ENCODE measurements at regions not wholly inside any gene's neighbourhood (a gene's known extent, or its start where the extent isn't known, plus 50 kb on each side); places are given as distances from the start of the nearest gene placed in this dataset.

DNA sequence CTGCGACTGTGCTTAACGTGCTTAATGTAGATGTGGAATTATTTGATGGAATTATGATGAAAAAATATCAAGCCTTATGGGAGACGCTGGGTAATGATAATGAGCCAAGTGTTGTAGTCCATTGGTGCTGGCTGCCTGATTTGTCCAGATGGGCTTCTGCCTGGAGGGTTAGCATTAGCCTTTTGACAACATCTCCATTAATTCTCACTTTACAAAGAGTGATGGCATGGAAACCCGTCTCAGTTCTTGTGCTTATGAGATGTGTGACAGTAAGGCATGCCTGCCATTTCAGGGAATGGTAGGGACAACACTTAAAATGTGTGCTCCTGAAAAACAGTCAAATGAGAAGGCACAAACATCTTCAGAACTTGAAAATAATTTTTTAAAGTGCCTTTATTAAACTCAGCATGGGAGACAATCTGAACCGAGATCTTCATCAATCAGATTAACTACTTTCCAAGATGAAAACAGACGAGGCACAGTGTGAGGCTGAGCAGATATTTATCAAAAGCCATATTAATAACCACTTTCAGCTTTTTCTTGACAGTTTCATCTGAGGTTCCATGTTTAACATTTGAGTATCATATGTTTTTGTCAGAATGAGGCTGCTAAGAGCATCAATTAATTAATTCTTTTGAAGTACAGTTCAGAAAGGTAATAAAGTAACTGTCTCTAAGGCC is 473.1 kb downstream of the NXPH1 start:
- no peaks in the 10 kb centered on the region for H3K4me1 ChIP-seq
- ATAC-seq (ENCODE audit: low FRiP score in 2 of 2): no peak

DNA sequence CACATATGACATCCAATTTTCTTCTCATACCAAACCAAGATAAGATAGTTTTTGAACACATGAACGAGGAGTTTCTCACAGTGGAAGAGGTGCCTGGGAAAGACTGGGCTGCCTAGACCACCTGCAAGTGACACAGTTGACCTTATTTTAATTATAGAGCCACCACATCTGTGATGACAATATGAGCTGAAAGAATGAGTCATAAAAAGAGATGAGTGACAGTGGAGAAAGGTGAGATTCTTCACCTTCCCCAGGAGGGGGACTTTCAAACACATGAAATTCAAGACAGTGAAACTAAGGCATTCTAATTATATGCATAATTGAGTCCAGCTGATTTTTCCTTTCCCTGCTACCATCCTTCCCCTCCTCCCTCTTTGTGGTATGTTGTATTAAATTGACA is 475.5 kb downstream of the NXPH1 start:
- 65 to 78% methylated on average over 1 of the region's 1 CpG for WGBS, 2 donors
- no peak for ATAC-seq (ENCODE audit: low FRiP score in 2 of 2)
- Histone ChIP-seq H3K4me3 (no peak overlapping the region), H3K27me3 (no peaks in the 10 kb centered on the region), H3K9me3 (no peaks in the 10 kb centered on the region), H3K36me3 (no peaks in the 10 kb centered on the region), H3K27ac (no peak overlapping the region), H3K4me1 (no peaks in the 10 kb centered on the region)
- no peak for DNase-seq
- TF ChIP-seq, protein P1, sequence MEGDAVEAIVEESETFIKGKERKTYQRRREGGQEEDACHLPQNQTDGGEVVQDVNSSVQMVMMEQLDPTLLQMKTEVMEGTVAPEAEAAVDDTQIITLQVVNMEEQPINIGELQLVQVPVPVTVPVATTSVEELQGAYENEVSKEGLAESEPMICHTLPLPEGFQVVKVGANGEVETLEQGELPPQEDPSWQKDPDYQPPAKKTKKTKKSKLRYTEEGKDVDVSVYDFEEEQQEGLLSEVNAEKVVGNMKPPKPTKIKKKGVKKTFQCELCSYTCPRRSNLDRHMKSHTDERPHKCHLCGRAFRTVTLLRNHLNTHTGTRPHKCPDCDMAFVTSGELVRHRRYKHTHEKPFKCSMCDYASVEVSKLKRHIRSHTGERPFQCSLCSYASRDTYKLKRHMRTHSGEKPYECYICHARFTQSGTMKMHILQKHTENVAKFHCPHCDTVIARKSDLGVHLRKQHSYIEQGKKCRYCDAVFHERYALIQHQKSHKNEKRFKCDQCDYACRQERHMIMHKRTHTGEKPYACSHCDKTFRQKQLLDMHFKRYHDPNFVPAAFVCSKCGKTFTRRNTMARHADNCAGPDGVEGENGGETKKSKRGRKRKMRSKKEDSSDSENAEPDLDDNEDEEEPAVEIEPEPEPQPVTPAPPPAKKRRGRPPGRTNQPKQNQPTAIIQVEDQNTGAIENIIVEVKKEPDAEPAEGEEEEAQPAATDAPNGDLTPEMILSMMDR (IDR thresholded peaks at IDR 0.05): no peak
- TF ChIP-seq POLR2AphosphoS5 (IDR thresholded peaks at IDR 0.05) (no peak), EP300 (IDR thresholded peaks at IDR 0.05) (no peak), POLR2A (IDR thresholded peaks at IDR 0.05) (no peak)

More for the DNA sequence above, 473.1 kb downstream of the NXPH1 start:
- no peak for TF ChIP-seq POLR2A (IDR thresholded peaks at IDR 0.05)
- TF ChIP-seq, protein P1 (IDR thresholded peaks at IDR 0.05): no peak
- no peak for TF ChIP-seq EP300 (IDR thresholded peaks at IDR 0.05)
- no peak for TF ChIP-seq POLR2AphosphoS5 (IDR thresholded peaks at IDR 0.05)
- no peaks in the 10 kb centered on the region for H3K27me3 ChIP-seq
- DNase-seq: no peak
- H3K9me3 ChIP-seq: no peaks in the 10 kb centered on the region
- H3K27ac ChIP-seq: no peak overlapping the region
- no peaks in the 10 kb centered on the region for H3K36me3 ChIP-seq
- WGBS, 2 donors: 77% methylated on average over 6 of the region's 6 CpGs
- no peak overlapping the region for H3K4me3 ChIP-seq

DNA sequence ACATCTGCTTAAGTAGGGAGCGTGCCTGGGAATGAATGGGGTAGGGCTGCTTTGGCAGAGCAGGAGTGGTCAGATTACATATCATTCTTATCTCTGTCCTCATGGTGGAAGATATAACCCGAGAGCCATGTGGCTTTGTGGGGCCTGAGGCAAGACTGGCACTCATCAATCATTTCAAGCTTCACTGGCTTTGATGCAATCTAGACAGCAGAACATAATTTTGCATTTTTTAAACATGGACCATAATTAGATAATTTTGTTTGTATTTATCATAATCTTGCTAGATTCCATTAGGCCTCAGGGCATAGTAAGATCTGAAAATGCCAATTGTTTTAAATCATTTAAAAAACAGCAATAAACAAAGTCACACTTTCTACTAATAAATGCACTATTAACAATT is 480.3 kb downstream of the NXPH1 start:
- no peak overlapping the region for H3K27ac ChIP-seq
- H3K4me1 ChIP-seq: no peaks in the 10 kb centered on the region
- H3K9me3 ChIP-seq: no peaks in the 10 kb centered on the region
- no peak for DNase-seq
- TF ChIP-seq, protein P1 (IDR thresholded peaks at IDR 0.05): no peak
- no peak for TF ChIP-seq POLR2AphosphoS5 (IDR thresholded peaks at IDR 0.05)
- no peak for TF ChIP-seq EP300 (IDR thresholded peaks at IDR 0.05)
- TF ChIP-seq POLR2A (IDR thresholded peaks at IDR 0.05): no peak
- no peaks in the 10 kb centered on the region for H3K36me3 ChIP-seq
- H3K27me3 ChIP-seq: no peaks in the 10 kb centered on the region
- no peak for ATAC-seq (ENCODE audit: low FRiP score in 2 of 2)
- H3K4me3 ChIP-seq: no peak overlapping the region
- WGBS, 2 donors: 51 to 71% methylated on average over 2 of the region's 2 CpGs

DNA sequence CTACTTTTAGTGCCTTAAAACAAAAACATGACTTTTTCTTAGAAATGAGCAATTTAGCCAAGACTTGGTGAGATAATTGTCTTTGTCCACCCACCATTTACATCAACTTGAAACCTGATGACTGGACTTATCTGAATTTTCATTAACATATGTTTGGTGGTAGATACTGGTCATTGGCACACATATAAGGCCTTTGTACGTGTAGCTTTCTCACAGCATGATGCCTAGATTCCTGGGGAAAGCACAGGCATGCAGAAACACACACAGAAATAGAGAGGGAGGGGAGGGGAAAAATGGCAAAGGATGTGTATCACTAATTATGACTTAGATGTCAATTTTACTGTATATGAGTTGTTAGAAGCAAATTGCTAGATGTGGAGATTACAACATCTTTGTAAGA is 488.4 kb downstream of the NXPH1 start:
- no peak for DNase-seq
- H3K4me1 ChIP-seq: no peaks in the 10 kb centered on the region
- no peaks in the 10 kb centered on the region for H3K36me3 ChIP-seq
- H3K9me3 ChIP-seq: no peaks in the 10 kb centered on the region
- 46 to 58% methylated on average over 1 of the region's 1 CpG for WGBS, 2 donors
- no peak for TF ChIP-seq POLR2A (IDR thresholded peaks at IDR 0.05)
- TF ChIP-seq EP300 (IDR thresholded peaks at IDR 0.05): no peak
- TF ChIP-seq, protein P1 (IDR thresholded peaks at IDR 0.05): no peak
- TF ChIP-seq POLR2AphosphoS5 (IDR thresholded peaks at IDR 0.05): no peak
- no peak overlapping the region for H3K27ac ChIP-seq
- no peaks in the 10 kb centered on the region for H3K27me3 ChIP-seq
- ATAC-seq (ENCODE audit: low FRiP score in 2 of 2): no peak
- no peak overlapping the region for H3K4me3 ChIP-seq

DNA sequence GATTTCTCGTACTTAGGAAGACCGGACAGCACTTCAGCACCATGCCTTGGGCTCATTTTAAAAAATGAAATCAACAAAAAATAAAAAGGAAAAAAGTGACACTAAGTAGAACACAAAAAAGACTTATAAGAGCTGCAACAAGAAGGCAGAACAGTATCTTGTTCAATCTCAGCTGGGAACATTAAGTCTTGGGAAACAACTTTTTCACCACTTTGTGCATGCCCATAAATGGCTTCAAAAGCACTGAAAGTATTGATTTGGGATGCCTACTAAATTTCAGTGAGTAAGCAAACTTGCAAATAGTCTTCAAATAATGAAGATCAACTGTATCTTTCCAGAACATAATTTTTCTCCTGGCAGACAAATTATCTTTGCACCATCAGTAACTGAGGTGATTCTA is 489.3 kb downstream of the NXPH1 start:
- Histone ChIP-seq H3K27ac (no peak overlapping the region), H3K4me1 (no peaks in the 10 kb centered on the region), H3K36me3 (no peaks in the 10 kb centered on the region), H3K27me3 (no peaks in the 10 kb centered on the region), H3K4me3 (no peak overlapping the region), H3K9me3 (no peaks in the 10 kb centered on the region)
- no peak for TF ChIP-seq POLR2A (IDR thresholded peaks at IDR 0.05)
- no peak for TF ChIP-seq POLR2AphosphoS5 (IDR thresholded peaks at IDR 0.05)
- no peak for TF ChIP-seq EP300 (IDR thresholded peaks at IDR 0.05)
- TF ChIP-seq, protein P1 (IDR thresholded peaks at IDR 0.05): no peak
- WGBS, 2 donors: 89 to 98% methylated on average over 2 of the region's 2 CpGs
- DNase-seq: no peak
- ATAC-seq (ENCODE audit: low FRiP score in 2 of 2): no peak

Data from upper lobe of left lung (tissue), 6 donors.